Smooth muscle cell (in vitro differentiated cells): ENCODE measurements at regions not wholly inside any gene's neighbourhood (a gene's known extent, or its start where the extent isn't known, plus 50 kb on each side); places are given as distances from the start of the nearest gene placed in this dataset.

Experiments
- DNase-seq: peaks from one replicate; lab custom pipeline; 2025; ENCODE audit not compliant: unreplicated experiment; lab: John Stamatoyannopoulos, UW
- H2AFZ ChIP-seq: fragments of 200-600 bp; sonication (generic); 2 replicates; pipeline ENCODE4 v1.6.0; 2016; ENCODE audit warnings: antibody characterized with exemption, low read depth, mild to moderate bottlenecking
- H3F3A ChIP-seq: fragments of 200-600 bp; sonication (generic); 2 replicates; pipeline ENCODE4 v1.6.0; 2017; ENCODE audit warnings: antibody characterized with exemption, low read depth
- H3K27ac ChIP-seq: fragments of 200-600 bp; sonication (generic); 2 replicates; pipeline ENCODE4 v1.5.1; 2016; ENCODE audit warnings: low read depth, mild to moderate bottlenecking
- H3K27me3 ChIP-seq: fragments of 200-600 bp; sonication (generic); 2 replicates; pipeline ENCODE4 v1.6.1; 2016; ENCODE audit warnings: low read depth, mild to moderate bottlenecking
- H3K36me3 ChIP-seq: fragments of 200-600 bp; sonication (generic); 2 replicates; pipeline ENCODE4 v1.5.1; 2016; ENCODE audit warnings: low read depth
- H3K4me1 ChIP-seq: fragments of 200-600 bp; sonication (generic); 2 replicates; pipeline ENCODE4 v1.5.1; 2016; ENCODE audit warnings: low read depth
- H3K4me2 ChIP-seq: fragments of 200-600 bp; sonication (generic); 2 replicates; pipeline ENCODE4 v1.6.0; 2016; ENCODE audit warnings: mild to moderate bottlenecking
- H3K4me3 ChIP-seq: fragments of 200-600 bp; sonication (generic); 2 replicates; pipeline ENCODE4 v1.5.1; 2016; ENCODE audit warnings: mild to moderate bottlenecking
- H3K79me2 ChIP-seq: fragments of 200-600 bp; sonication (generic); 2 replicates; pipeline ENCODE4 v1.6.0; 2016; ENCODE audit warnings: low read depth, mild to moderate bottlenecking
- H3K9ac ChIP-seq: fragments of 200-600 bp; sonication (generic); 2 replicates; pipeline ENCODE4 v1.6.0; 2016; ENCODE audit warnings: low read depth
- H3K9me3 ChIP-seq: fragments of 200-600 bp; sonication (generic); replicated peaks from 2 replicates; pipeline ENCODE4 v1.5.1; 2016; ENCODE audit warnings: low read depth
- H4K20me1 ChIP-seq: fragments of 200-600 bp; sonication (generic); 2 replicates; pipeline ENCODE4 v1.6.0; 2016; ENCODE audit warnings: low read depth
- CTCF ChIP-seq: fragments of 200-600 bp; sonication (generic); IDR thresholded peaks from 2 replicates; pipeline ENCODE4 v1.5.1; 2017; ENCODE audit warnings: borderline replicate concordance, mild to moderate bottlenecking, antibody characterized with exemption; ENCODE audit not compliant: insufficient read depth, poor library complexity, severe bottlenecking
- WGBS: methylation state at CpG from one replicate; pipeline ENCODE4 v1.1.7; 2016; ENCODE audit warnings: low lambda C conversion rate; 5-methylcytosine and 5-hydroxymethylcytosine counted together

DNA sequence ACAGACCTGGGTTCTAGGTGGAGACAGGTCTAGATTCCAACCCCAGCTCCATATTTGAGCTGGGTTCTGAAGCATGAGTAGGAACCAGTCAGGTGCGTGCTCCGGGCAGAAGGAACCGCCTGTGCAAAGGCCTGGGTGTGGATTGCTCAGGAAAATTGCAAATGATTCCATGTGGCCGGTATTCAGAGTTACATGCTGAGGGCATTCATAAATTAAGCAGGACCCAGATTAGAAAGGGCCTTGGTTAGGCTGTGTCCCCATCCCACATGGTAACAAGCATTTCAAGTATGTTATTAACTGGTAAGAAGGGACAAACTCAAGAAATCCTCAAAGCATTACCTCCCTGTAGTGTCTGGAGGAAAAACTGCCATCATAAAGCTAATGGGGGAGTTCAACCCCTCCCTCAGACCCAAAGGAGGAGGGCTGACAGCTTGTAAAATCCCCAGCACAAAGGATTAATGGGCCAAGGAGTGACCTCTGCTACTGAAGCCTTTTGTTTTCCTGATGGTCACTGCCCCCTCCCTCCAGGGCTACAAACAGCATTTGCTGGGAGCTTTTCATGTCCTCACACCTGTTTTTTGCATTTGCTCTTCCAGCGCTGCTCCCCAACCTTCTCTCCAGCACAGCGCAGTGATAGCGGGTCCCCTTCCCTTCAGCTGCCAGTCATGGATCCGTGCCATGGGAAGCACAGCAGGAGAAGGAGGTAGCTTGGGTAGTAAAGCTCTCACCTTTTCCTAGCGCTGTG, 218.0 kb downstream of the C16orf95 start:
- Histone ChIP-seq H3K4me3 (no peak overlapping the region), H2AFZ (no peak overlapping the region), H3K27ac (no peak overlapping the region), H3K36me3 (no peaks in the 10 kb centered on the region), H3K9ac (no peak overlapping the region), H3K4me1 (peaks cover 13% of the 10 kb centered on the region), H3K27me3 (no peaks in the 10 kb centered on the region), H3F3A (no peaks in the 10 kb centered on the region), H4K20me1 (no peaks in the 10 kb centered on the region), H3K79me2 (no peaks in the 10 kb centered on the region), H3K9me3 (no peaks in the 10 kb centered on the region), H3K4me2 (no peak overlapping the region)
- DNase-seq = no peak
- TF ChIP-seq CTCF = no peak
- 83% methylated on average over 9 of the region's 9 CpGs for WGBS

GRCh38 chr16:87100306-87101058, 216.7 kb downstream of the C16orf95 start:
- H3K79me2 ChIP-seq = no peaks in the 10 kb centered on the region
- DNase-seq = no peak
- TF ChIP-seq CTCF = no peak
- no peak overlapping the region for H3K4me3 ChIP-seq
- peaks cover 8% of the 10 kb centered on the region for H3K4me1 ChIP-seq
- no peaks in the 10 kb centered on the region for H4K20me1 ChIP-seq
- H3F3A ChIP-seq = no peaks in the 10 kb centered on the region
- H3K4me2 ChIP-seq = no peak overlapping the region
- H3K36me3 ChIP-seq = no peaks in the 10 kb centered on the region
- no peaks in the 10 kb centered on the region for H3K9me3 ChIP-seq
- WGBS = 75% methylated on average over 11 of the region's 11 CpGs
- no peak overlapping the region for H3K27ac ChIP-seq
- peaks cover under 1% of the 10 kb centered on the region for H3K27me3 ChIP-seq
- no peak overlapping the region for H3K9ac ChIP-seq
- H2AFZ ChIP-seq = no peak overlapping the region

- WGBS = 58% methylated on average over 3 of the region's 3 CpGs
- Histone ChIP-seq H3K27me3 (peaks cover 15% of the 10 kb centered on the region), H3K4me1 (peaks cover 8% of the 10 kb centered on the region), H3K79me2 (no peaks in the 10 kb centered on the region), H3F3A (no peaks in the 10 kb centered on the region), H2AFZ (no peak overlapping the region), H3K4me2 (no peak overlapping the region), H4K20me1 (no peaks in the 10 kb centered on the region), H3K9ac (no peak overlapping the region), H3K4me3 (no peak overlapping the region), H3K9me3 (no peaks in the 10 kb centered on the region), H3K36me3 (no peaks in the 10 kb centered on the region), H3K27ac (no peak overlapping the region)
- TF ChIP-seq CTCF = no peak
- no peak for DNase-seq
Observed at GRCh38 chr16:87101903-87102302, 215.3 kb downstream of the C16orf95 start.
